ENCODE measurements at regions not wholly inside any gene's neighbourhood (a gene's known extent, or its start where the extent isn't known, plus 50 kb on each side); places are given as distances from the start of the nearest gene placed in this dataset.
"Not testable (repeated sequence)": the region's sequence is repeated elsewhere in the genome, so short reads cannot be mapped to it uniquely, and the experiment has no call there.

- no peak overlapping the region for H3K9ac ChIP-seq (ENCODE audit: low read depth, low read length)
- H3K4me2 ChIP-seq (ENCODE audit: low read length) = no peak overlapping the region
- no peaks in the 10 kb centered on the region for H3K4me1 ChIP-seq (ENCODE audit: control insufficient read depth, insufficient read depth, low read length)
- no peak overlapping the region for H3K4me3 ChIP-seq (ENCODE audit: low read length)
- H3K27me3 ChIP-seq (ENCODE audit: control insufficient read depth, insufficient read depth, low read length) = no peaks in the 10 kb centered on the region
- no peaks in the 10 kb centered on the region for H3K9me3 ChIP-seq (replicated peaks; ENCODE audit: low read length)
- H3K36me3 ChIP-seq (ENCODE audit: insufficient read depth, low read length) = no peaks in the 10 kb centered on the region
These were observed 741.7 kb downstream of the PLCL1 start for GRCh38 chr2:198546122-198546521.

- no peak overlapping the region for H3K4me3 ChIP-seq (ENCODE audit: low read length)
- no peaks in the 10 kb centered on the region for H3K36me3 ChIP-seq (ENCODE audit: insufficient read depth, low read length)
- no peak overlapping the region for H3K4me2 ChIP-seq (ENCODE audit: low read length)
- H3K9me3 ChIP-seq (replicated peaks; ENCODE audit: low read length) = no peaks in the 10 kb centered on the region
- no peak overlapping the region for H3K9ac ChIP-seq (ENCODE audit: low read depth, low read length)
- no peaks in the 10 kb centered on the region for H3K27me3 ChIP-seq (ENCODE audit: control insufficient read depth, insufficient read depth, low read length)
- no peaks in the 10 kb centered on the region for H3K4me1 ChIP-seq (ENCODE audit: control insufficient read depth, insufficient read depth, low read length)
These were observed 741.0 kb downstream of the PLCL1 start for GRCh38 chr2:198545411-198545810.

- no peaks in the 10 kb centered on the region for H3K4me1 ChIP-seq (ENCODE audit: control insufficient read depth, insufficient read depth, low read length)
- H3K9me3 ChIP-seq (replicated peaks; ENCODE audit: low read length) = no peaks in the 10 kb centered on the region
- H3K36me3 ChIP-seq (ENCODE audit: insufficient read depth, low read length) = no peaks in the 10 kb centered on the region
These were observed 740.1 kb downstream of the PLCL1 start for GRCh38 chr2:198544461-198544860.

GRCh38 chr2:198534756-198535155 is 730.4 kb downstream of the PLCL1 start:
- Histone ChIP-seq H3K4me1 (ENCODE audit: control insufficient read depth, insufficient read depth, low read length) (no peaks in the 10 kb centered on the region), H3K4me2 (ENCODE audit: low read length) (no peak overlapping the region), H3K9me3 (replicated peaks; ENCODE audit: low read length) (no peaks in the 10 kb centered on the region), H3K27me3 (ENCODE audit: control insufficient read depth, insufficient read depth, low read length) (no peaks in the 10 kb centered on the region), H3K4me3 (ENCODE audit: low read length) (no peak overlapping the region), H3K9ac (ENCODE audit: low read depth, low read length) (no peak overlapping the region), H3K36me3 (ENCODE audit: insufficient read depth, low read length) (no peaks in the 10 kb centered on the region)

More at GRCh38 chr2:198544461-198544860, 740.1 kb downstream of the PLCL1 start:
- no peak overlapping the region for H3K4me2 ChIP-seq (ENCODE audit: low read length)
- no peak overlapping the region for H3K9ac ChIP-seq (ENCODE audit: low read depth, low read length)
- no peaks in the 10 kb centered on the region for H3K27me3 ChIP-seq (ENCODE audit: control insufficient read depth, insufficient read depth, low read length)
- H3K4me3 ChIP-seq (ENCODE audit: low read length) = no peak overlapping the region

- Histone ChIP-seq H3K27me3 (ENCODE audit: control insufficient read depth, insufficient read depth, low read length) (no peaks in the 10 kb centered on the region), H3K4me3 (ENCODE audit: low read length) (no peak overlapping the region), H3K36me3 (ENCODE audit: insufficient read depth, low read length) (no peaks in the 10 kb centered on the region), H3K9me3 (replicated peaks; ENCODE audit: low read length) (no peaks in the 10 kb centered on the region), H3K4me2 (ENCODE audit: low read length) (no peak overlapping the region), H3K9ac (ENCODE audit: low read depth, low read length) (no peak overlapping the region), H3K4me1 (ENCODE audit: control insufficient read depth, insufficient read depth, low read length) (no peaks in the 10 kb centered on the region)
These were observed 721.0 kb downstream of the PLCL1 start for GRCh38 chr2:198525211-198525969.

- H3K4me2 ChIP-seq (ENCODE audit: low read length) = no peak overlapping the region
- no peaks in the 10 kb centered on the region for H3K27me3 ChIP-seq (ENCODE audit: control insufficient read depth, insufficient read depth, low read length)
- H3K4me3 ChIP-seq (ENCODE audit: low read length) = no peak overlapping the region
- H3K4me1 ChIP-seq (ENCODE audit: control insufficient read depth, insufficient read depth, low read length) = no peaks in the 10 kb centered on the region
- no peaks in the 10 kb centered on the region for H3K36me3 ChIP-seq (ENCODE audit: insufficient read depth, low read length)
- H3K9ac ChIP-seq (ENCODE audit: low read depth, low read length) = no peak overlapping the region
- H3K9me3 ChIP-seq (replicated peaks; ENCODE audit: low read length) = no peaks in the 10 kb centered on the region
These were observed 719.3 kb downstream of the PLCL1 start for GRCh38 chr2:198523710-198524109.

- Histone ChIP-seq H3K27me3 (ENCODE audit: control insufficient read depth, insufficient read depth, low read length) (no peaks in the 10 kb centered on the region), H3K4me3 (ENCODE audit: low read length) (no peak overlapping the region), H3K4me2 (ENCODE audit: low read length) (no peak overlapping the region), H3K4me1 (ENCODE audit: control insufficient read depth, insufficient read depth, low read length) (no peaks in the 10 kb centered on the region), H3K9me3 (replicated peaks; ENCODE audit: low read length) (no peaks in the 10 kb centered on the region), H3K9ac (ENCODE audit: low read depth, low read length) (no peak overlapping the region), H3K36me3 (ENCODE audit: insufficient read depth, low read length) (no peaks in the 10 kb centered on the region)
These were observed 714.5 kb downstream of the PLCL1 start for GRCh38 chr2:198518935-198519334.

GRCh38 chr2:198517976-198518375 is 713.6 kb downstream of the PLCL1 start:
- no peak overlapping the region for H3K4me3 ChIP-seq (ENCODE audit: low read length)
- no peaks in the 10 kb centered on the region for H3K9me3 ChIP-seq (replicated peaks; ENCODE audit: low read length)
- H3K9ac ChIP-seq (ENCODE audit: low read depth, low read length) = no peak overlapping the region
- no peaks in the 10 kb centered on the region for H3K27me3 ChIP-seq (ENCODE audit: control insufficient read depth, insufficient read depth, low read length)
- no peaks in the 10 kb centered on the region for H3K4me1 ChIP-seq (ENCODE audit: control insufficient read depth, insufficient read depth, low read length)
- H3K36me3 ChIP-seq (ENCODE audit: insufficient read depth, low read length) = no peaks in the 10 kb centered on the region
- H3K4me2 ChIP-seq (ENCODE audit: low read length) = no peak overlapping the region

GRCh38 chr2:198508610-198509009 is 704.2 kb downstream of the PLCL1 start:
- not testable (repeated sequence) for H3K27me3 ChIP-seq (ENCODE audit: control insufficient read depth, insufficient read depth, low read length); H3K9ac ChIP-seq (ENCODE audit: low read depth, low read length); H3K9me3 ChIP-seq (replicated peaks; ENCODE audit: low read length); H3K36me3 ChIP-seq (ENCODE audit: insufficient read depth, low read length); H3K4me1 ChIP-seq (ENCODE audit: control insufficient read depth, insufficient read depth, low read length); H3K4me2 ChIP-seq (ENCODE audit: low read length); H3K4me3 ChIP-seq (ENCODE audit: low read length)

- no peaks in the 10 kb centered on the region for H3K27me3 ChIP-seq (ENCODE audit: control insufficient read depth, insufficient read depth, low read length)
- peak overlapping the region; percentile 9 for H3K9ac ChIP-seq (ENCODE audit: low read depth, low read length)
- H3K4me3 ChIP-seq (ENCODE audit: low read length) = peak overlapping the region; percentile 2
- no peaks in the 10 kb centered on the region for H3K36me3 ChIP-seq (ENCODE audit: insufficient read depth, low read length)
- H3K4me2 ChIP-seq (ENCODE audit: low read length) = peak overlapping the region; percentile 53
- no peaks in the 10 kb centered on the region for H3K9me3 ChIP-seq (replicated peaks; ENCODE audit: low read length)
- peaks cover 15% of the 10 kb centered on the region for H3K4me1 ChIP-seq (ENCODE audit: control insufficient read depth, insufficient read depth, low read length)
These were observed 695.1 kb downstream of the PLCL1 start for GRCh38 chr2:198499539-198499938.

- H3K9me3 ChIP-seq (replicated peaks; ENCODE audit: low read length) = no peaks in the 10 kb centered on the region
These were observed 694.1 kb downstream of the PLCL1 start for GRCh38 chr2:198498516-198498915.

GRCh38 chr2:198498048-198498447 is 693.7 kb downstream of the PLCL1 start:
- H3K27me3 ChIP-seq (ENCODE audit: control insufficient read depth, insufficient read depth, low read length) = no peaks in the 10 kb centered on the region
- H3K9me3 ChIP-seq (replicated peaks; ENCODE audit: low read length) = no peaks in the 10 kb centered on the region
- no peak overlapping the region for H3K4me2 ChIP-seq (ENCODE audit: low read length)
- H3K4me3 ChIP-seq (ENCODE audit: low read length) = no peak overlapping the region
- peaks cover 15% of the 10 kb centered on the region for H3K4me1 ChIP-seq (ENCODE audit: control insufficient read depth, insufficient read depth, low read length)
- no peak overlapping the region for H3K9ac ChIP-seq (ENCODE audit: low read depth, low read length)
- no peaks in the 10 kb centered on the region for H3K36me3 ChIP-seq (ENCODE audit: insufficient read depth, low read length)

More at GRCh38 chr2:198498516-198498915, 694.1 kb downstream of the PLCL1 start:
- Histone ChIP-seq H3K9ac (ENCODE audit: low read depth, low read length) (no peak overlapping the region), H3K4me2 (ENCODE audit: low read length) (no peak overlapping the region), H3K36me3 (ENCODE audit: insufficient read depth, low read length) (no peaks in the 10 kb centered on the region), H3K27me3 (ENCODE audit: control insufficient read depth, insufficient read depth, low read length) (no peaks in the 10 kb centered on the region), H3K4me1 (ENCODE audit: control insufficient read depth, insufficient read depth, low read length) (peaks cover 15% of the 10 kb centered on the region), H3K4me3 (ENCODE audit: low read length) (no peak overlapping the region)

Measured in skeletal muscle satellite cell (primary cell).